Erythroblast (primary cell): ENCODE measurements at regions not wholly inside any gene's neighbourhood (a gene's known extent, or its start where the extent isn't known, plus 50 kb on each side); places are given as distances from the start of the nearest gene placed in this dataset.

Experiments
- GATA1 ChIP-seq: IDR thresholded peaks from 2 replicates; pipeline ENCODE4 v1.6.1; 2011; ENCODE audit warnings: low read depth, mild to moderate bottlenecking, control low read depth, low read length, moderate library complexity
- POLR2A ChIP-seq: IDR thresholded peaks from 2 replicates; pipeline ENCODE4 v1.6.1; 2011; ENCODE audit warnings: mild to moderate bottlenecking, low read length

DNA sequence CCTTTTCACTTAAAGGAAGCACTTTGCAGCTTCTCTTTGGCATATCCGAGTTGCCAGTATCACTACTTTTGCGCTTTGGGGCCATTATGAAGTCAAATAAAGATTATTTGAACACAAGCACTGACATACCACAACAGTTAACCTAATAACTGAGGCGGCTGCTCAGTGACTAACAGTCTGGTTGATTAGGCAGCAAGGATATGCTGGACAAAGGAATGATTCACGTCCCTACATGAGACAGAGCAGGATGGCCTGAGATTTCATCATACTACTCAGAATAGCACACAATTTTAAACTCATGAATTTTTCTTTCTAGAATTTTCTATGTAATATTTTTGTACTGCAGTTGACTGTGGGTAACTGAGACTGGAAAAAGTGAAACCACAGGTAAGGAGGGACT, 56.9 kb upstream of the E2F7 start:
- TF ChIP-seq POLR2A (no peak), GATA1 (no peak)
